T-helper 17 cell (primary cell): ENCODE measurements at regions not wholly inside any gene's neighbourhood (a gene's known extent, or its start where the extent isn't known, plus 50 kb on each side); places are given as distances from the start of the nearest gene placed in this dataset.

Source experiments
- ATAC-seq: fragments of 150-1000 bp; cut with Tn5 transposase; 2 replicates; pipeline ENCODE4 v1.10.0; 2021; ENCODE audit warnings: mild to moderate bottlenecking, moderate library complexity
- DNase-seq, 3 donors: peaks; one replicate each; pipeline versions ENCODE4 v3.0.0 to v3.0.0-alpha.2; 2020 to 2021
- H3K9me3 ChIP-seq: one replicate; pipeline ENCODE4 v1.7.0; 2013; ENCODE audit warnings: low read length, mild to moderate bottlenecking; ENCODE audit not compliant: control insufficient read depth, poor library complexity, severe bottlenecking
- H3K27ac Mint-ChIP-seq: one replicate; pipeline ENCODE4 v1.8.0; 2022; ENCODE audit warnings: mild to moderate bottlenecking, moderate library complexity, mixed read lengths
- H3K27me3 Mint-ChIP-seq: one replicate; pipeline ENCODE4 v1.8.0; 2022; ENCODE audit warnings: mixed read lengths
- H3K36me3 Mint-ChIP-seq: one replicate; pipeline ENCODE4 v1.8.0; 2022; ENCODE audit warnings: low read depth, mixed read lengths
- H3K4me1 Mint-ChIP-seq: one replicate; pipeline ENCODE4 v1.8.0; 2022; ENCODE audit warnings: mild to moderate bottlenecking, mixed read lengths
- H3K4me3 Mint-ChIP-seq: one replicate; pipeline ENCODE4 v1.8.0; 2022; ENCODE audit warnings: mild to moderate bottlenecking, moderate library complexity, mixed read lengths

DNA sequence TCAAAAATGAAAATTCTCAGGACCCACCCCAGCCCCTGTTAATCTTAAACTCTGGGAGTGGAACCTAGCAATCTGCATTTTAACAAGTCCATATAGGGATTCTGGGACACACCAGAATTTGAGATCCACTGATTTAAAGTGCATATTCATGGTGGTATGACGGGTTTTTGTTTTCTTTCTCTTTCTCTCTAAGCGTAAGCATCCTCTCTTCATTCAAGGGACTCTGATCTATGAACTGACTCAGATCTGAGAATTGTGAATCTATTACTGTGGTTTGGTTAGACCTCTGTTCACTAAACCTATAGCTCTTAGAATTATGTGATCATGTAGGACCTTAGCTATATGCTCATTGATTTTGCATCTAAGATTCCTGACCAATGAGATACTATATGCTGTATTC, 565.2 kb downstream of the CCDC171 start:
- DNase-seq, result no peak
- H3K4me1 Mint-ChIP-seq, result no peaks in the 10 kb centered on the region
- H3K27ac Mint-ChIP-seq, result no peak overlapping the region
- H3K9me3 ChIP-seq, result peaks cover 3% of the 10 kb centered on the region
- no peaks in the 10 kb centered on the region for H3K36me3 Mint-ChIP-seq
- no peak overlapping the region for H3K4me3 Mint-ChIP-seq
- H3K27me3 Mint-ChIP-seq, result no peaks in the 10 kb centered on the region
- ATAC-seq, result no peak

DNA sequence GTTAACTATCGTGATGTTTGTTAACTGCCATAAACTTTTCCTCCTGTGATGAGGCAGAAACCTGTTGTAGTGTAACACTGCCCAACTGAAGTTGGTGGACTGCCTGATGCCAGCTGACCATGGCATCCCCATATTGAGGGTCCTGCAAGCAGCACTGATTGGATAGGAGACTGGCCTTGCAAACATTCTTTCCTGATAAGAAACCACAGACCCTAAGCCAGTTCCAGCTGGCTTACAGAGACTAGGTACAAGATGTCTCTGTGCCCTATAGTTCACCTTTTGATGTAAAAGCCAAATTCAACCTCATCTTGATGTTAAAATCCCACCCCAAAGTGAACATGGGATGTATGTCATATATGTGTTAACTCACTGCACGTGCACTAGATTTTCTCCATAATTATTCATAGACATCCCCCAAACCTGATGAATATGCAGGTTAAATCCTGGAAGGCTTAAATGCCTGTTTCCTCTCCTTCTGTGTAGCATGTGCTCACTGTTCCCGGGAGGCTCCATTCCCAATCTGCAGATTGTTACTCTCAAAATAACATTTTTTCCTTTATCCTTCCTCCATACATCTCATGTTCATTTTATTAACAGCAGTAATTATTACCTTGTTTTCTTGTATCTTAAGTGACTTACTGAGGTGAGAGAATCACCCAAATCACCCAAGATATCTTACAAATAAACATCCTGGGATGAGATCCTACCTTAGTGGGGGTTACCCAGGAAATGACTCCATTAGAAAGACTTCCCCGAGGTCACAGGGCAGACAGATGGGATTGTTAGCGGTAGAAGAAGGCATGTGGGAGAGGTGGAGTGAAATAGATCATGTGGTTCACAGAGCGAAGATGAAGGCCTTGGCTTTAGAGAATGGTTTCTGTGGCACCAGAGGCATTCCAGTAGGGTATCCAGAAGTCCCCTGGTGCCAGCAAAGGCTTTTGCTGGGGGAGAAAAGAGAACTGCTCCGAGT, 566.7 kb downstream of the CCDC171 start:
- Mint-ChIP-seq H3K27me3 (no peaks in the 10 kb centered on the region), H3K27ac (no peak overlapping the region), H3K4me1 (no peaks in the 10 kb centered on the region), H3K4me3 (no peak overlapping the region), H3K36me3 (no peaks in the 10 kb centered on the region)
- no peak for DNase-seq
- H3K9me3 ChIP-seq, result peaks cover 3% of the 10 kb centered on the region
- no peak for ATAC-seq

DNA sequence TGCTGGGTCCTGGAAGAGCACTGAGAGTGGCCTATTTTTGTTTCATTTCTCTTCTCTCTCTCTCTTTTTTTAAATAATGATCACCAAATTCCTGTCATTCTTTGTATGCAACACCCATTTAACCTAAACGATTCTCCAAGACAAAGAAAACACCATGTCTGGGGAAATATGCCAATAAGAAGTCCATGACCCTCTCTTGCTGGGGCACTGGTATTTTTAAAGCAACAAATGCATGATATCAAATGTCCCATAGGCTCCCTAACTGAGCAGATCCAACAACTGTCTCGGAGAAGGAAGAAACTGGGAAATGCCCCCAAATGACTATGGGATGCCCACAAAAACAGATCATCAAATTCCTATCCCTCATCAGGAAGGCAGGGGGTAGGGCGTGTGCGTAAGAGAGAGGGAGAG, 567.4 kb downstream of the CCDC171 start:
- H3K4me3 Mint-ChIP-seq, result no peak overlapping the region
- no peaks in the 10 kb centered on the region for H3K36me3 Mint-ChIP-seq
- H3K4me1 Mint-ChIP-seq, result no peaks in the 10 kb centered on the region
- ATAC-seq (no peak), DNase-seq (no peak)
- H3K27ac Mint-ChIP-seq, result no peak overlapping the region
- H3K27me3 Mint-ChIP-seq, result no peaks in the 10 kb centered on the region
- H3K9me3 ChIP-seq, result peaks cover 3% of the 10 kb centered on the region

DNA sequence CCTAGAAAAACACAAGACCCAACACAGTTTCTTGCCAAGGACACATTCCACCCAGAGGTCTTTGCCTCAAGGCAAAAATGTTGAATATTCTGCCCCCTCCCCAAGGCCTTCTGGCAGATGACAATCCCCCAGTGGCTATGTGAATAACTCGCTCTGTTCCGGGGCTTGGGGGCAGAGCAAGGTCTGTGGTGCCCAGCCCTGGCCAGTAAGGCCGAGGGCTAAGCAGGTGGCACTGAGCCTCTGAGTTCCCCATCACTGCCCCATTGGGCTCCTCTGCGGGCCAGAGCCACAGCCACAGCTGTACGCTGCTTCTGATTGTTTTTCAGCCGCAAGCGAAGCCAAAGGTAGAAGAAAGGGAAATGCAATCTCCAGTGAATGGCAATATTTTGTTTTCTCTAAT, 567.9 kb downstream of the CCDC171 start:
- ATAC-seq (no peak), DNase-seq (no peak)
- H3K9me3 ChIP-seq, result peaks cover 3% of the 10 kb centered on the region
- no peak overlapping the region for H3K4me3 Mint-ChIP-seq
- no peaks in the 10 kb centered on the region for H3K36me3 Mint-ChIP-seq
- no peaks in the 10 kb centered on the region for H3K4me1 Mint-ChIP-seq
- H3K27me3 Mint-ChIP-seq, result no peaks in the 10 kb centered on the region
- H3K27ac Mint-ChIP-seq, result no peak overlapping the region

DNA sequence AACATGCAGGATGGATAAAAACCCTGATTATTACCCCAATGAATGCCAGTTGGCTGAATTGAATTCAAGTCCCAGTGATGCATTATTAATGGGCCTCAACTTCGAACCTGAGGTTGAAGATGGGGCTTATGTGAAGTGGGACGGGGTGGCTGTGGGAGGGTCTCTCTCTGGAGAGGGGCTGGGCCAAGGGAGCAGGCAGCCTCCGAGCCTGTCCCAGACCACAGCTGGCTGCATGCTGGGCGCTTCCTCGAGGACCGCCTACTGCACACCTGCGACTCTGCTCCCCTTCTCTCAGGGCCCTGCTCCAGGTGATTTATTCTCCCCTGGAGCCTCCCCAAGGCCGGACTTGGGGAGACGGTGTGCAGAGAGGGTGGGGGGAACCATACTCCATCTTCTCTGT, 568.3 kb downstream of the CCDC171 start:
- Mint-ChIP-seq H3K4me3 (no peak overlapping the region), H3K36me3 (no peaks in the 10 kb centered on the region), H3K27ac (no peak overlapping the region), H3K4me1 (no peaks in the 10 kb centered on the region), H3K27me3 (no peaks in the 10 kb centered on the region)
- ATAC-seq, result no peak
- DNase-seq, result no peak
- peaks cover 3% of the 10 kb centered on the region for H3K9me3 ChIP-seq

DNA sequence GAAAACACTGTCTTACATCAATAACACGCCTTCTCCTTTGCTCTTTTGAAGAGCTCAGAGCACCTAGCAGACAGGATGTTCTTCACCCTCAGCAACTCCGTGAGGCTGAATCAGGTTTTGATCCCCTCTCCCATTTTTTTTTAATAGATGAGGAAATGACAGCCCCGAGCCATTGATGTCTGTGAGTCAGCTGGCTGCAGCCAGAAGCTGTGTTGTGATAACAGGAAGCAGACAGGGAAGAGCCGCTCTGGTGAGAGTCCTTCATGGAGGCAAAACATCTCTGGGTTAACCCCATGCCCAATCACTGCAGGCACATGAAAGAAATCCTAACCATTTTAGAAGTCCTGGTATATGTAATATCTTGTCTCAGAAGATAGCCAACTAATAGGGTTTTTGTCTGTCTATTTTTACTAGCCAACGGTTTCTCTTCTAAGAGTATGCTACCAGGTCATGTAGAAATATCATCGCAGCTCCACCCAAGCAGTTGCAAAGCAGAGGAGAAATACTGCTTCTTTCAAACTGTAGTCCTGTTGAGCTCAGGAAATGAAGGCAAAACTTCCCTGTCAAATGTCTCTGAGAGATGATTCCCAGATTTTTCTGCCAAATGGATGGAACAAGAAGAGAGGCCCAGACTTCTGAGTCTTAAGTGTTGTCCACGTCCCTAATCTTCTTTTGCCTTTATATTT, 568.9 kb downstream of the CCDC171 start:
- Mint-ChIP-seq H3K4me3 (no peak overlapping the region), H3K27ac (no peak overlapping the region), H3K36me3 (no peaks in the 10 kb centered on the region), H3K27me3 (no peaks in the 10 kb centered on the region), H3K4me1 (no peaks in the 10 kb centered on the region)
- ATAC-seq (no peak), DNase-seq (no peak)
- peaks cover 3% of the 10 kb centered on the region for H3K9me3 ChIP-seq

DNA sequence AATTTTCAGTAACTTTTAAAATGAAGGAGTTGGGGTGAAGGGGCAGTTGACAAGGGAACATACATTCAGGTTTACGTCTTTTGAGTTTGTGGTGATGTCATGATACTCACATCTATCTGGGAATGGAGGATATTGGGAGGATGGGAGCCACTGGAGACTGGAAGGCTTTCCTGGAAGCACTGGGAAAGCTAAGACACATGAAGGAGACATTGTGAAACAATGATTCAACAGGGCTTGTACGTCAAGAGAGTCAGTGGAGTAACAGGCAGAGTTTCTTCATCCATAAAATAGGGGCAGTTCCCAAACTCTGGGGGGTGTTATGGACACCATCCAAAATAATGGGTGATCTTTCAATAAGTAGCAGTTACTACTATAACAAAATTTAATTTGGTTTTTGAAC, 572.8 kb downstream of the CCDC171 start:
- Mint-ChIP-seq H3K4me3 (no peak overlapping the region), H3K27ac (no peak overlapping the region), H3K4me1 (no peaks in the 10 kb centered on the region), H3K36me3 (no peaks in the 10 kb centered on the region), H3K27me3 (no peaks in the 10 kb centered on the region)
- ATAC-seq (no peak), DNase-seq (no peak)
- no peaks in the 10 kb centered on the region for H3K9me3 ChIP-seq

DNA sequence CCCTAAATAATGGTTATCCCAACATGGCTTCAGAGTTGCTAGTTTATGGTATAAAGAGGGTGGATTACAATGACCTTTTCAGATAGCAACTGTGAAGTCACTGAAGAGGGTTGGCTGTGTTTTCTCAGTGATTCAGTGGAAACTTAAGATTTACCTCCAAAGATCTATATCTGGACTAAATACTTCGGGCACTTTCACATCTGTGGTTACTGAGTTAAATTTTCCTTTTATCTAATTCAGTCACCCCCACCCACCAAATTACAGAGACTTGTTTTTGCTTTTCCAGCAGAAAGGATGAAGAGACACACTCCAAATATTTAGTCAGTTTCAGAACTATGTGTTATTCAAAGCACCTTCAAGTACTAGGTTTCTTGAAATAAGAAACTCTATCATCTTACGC, 573.2 kb downstream of the CCDC171 start:
- no peak for DNase-seq
- no peaks in the 10 kb centered on the region for H3K27me3 Mint-ChIP-seq
- no peaks in the 10 kb centered on the region for H3K9me3 ChIP-seq
- no peak for ATAC-seq
- H3K4me1 Mint-ChIP-seq, result no peaks in the 10 kb centered on the region
- no peaks in the 10 kb centered on the region for H3K36me3 Mint-ChIP-seq
- no peak overlapping the region for H3K4me3 Mint-ChIP-seq
- H3K27ac Mint-ChIP-seq, result no peak overlapping the region

DNA sequence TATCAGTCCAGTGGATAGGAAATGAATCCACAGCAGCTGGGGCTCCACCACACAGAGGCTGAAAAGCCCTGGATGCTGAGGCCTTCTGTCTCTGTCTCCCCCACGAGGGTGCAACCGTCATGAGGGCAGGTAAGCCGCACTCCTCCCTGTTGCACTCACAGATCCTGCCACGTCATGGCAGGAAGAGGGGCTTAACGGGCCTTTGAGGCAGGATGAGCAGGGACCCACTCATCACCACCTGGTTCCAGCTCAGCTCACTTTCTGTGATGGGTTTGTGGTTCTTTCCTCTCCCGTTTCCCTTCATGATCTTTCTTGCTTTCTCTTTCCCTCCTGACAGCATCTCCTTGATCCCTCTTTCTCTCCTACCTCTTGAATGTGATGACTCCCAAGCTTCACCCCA, 575.2 kb downstream of the CCDC171 start:
- H3K4me3 Mint-ChIP-seq, result no peak overlapping the region
- ATAC-seq (no peak), DNase-seq (no peak)
- no peak overlapping the region for H3K27ac Mint-ChIP-seq
- H3K4me1 Mint-ChIP-seq, result no peaks in the 10 kb centered on the region
- H3K36me3 Mint-ChIP-seq, result no peaks in the 10 kb centered on the region
- no peaks in the 10 kb centered on the region for H3K9me3 ChIP-seq
- H3K27me3 Mint-ChIP-seq, result no peaks in the 10 kb centered on the region

DNA sequence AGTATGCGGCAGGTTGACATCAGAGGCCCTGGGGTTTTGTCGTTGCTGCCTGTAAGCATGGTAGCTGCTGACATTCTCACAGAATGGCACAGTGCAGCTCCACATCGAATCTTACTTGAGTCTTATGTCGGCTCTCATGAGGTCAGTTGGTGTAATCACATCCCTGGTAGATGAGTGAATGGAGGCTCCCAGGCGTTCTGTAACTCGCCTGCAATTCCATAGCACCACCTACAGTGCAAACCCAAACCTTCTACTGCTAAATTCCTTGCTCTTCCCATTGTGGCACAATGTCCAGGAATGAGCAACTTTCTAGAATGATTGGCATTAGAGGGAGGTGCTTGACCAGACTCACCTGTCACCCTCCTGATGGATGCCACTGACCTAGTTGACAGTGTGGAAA, 578.4 kb downstream of the CCDC171 start:
- H3K4me1 Mint-ChIP-seq, result no peaks in the 10 kb centered on the region
- ATAC-seq (no peak), DNase-seq (no peak)
- H3K27ac Mint-ChIP-seq, result no peak overlapping the region
- no peak overlapping the region for H3K4me3 Mint-ChIP-seq
- H3K9me3 ChIP-seq, result no peaks in the 10 kb centered on the region
- peaks cover 6% of the 10 kb centered on the region for H3K27me3 Mint-ChIP-seq
- H3K36me3 Mint-ChIP-seq, result no peaks in the 10 kb centered on the region

DNA sequence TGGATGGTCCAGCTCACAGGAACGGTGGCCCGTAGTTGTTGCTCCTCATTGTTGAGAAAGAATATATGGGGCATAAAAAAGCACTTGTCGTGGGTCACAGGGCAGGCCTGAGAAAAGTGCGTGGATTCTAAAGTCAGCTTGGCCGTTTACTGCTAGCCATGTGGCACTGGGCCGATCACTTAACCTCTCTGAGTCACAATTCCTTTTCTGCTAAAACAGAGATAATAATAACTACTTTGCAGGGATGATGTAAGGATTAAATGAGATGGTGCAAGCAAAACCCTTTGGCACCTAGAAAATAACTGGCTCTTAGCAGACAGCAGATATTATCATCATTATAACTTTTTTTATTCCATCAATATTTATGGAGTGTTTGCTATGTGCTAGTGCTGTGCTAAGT, 579.7 kb downstream of the CCDC171 start:
- Mint-ChIP-seq H3K4me3 (no peak overlapping the region), H3K27ac (no peak overlapping the region), H3K4me1 (no peaks in the 10 kb centered on the region), H3K36me3 (no peaks in the 10 kb centered on the region), H3K27me3 (peaks cover 6% of the 10 kb centered on the region)
- DNase-seq, result no peak
- ATAC-seq, result no peak
- no peaks in the 10 kb centered on the region for H3K9me3 ChIP-seq

DNA sequence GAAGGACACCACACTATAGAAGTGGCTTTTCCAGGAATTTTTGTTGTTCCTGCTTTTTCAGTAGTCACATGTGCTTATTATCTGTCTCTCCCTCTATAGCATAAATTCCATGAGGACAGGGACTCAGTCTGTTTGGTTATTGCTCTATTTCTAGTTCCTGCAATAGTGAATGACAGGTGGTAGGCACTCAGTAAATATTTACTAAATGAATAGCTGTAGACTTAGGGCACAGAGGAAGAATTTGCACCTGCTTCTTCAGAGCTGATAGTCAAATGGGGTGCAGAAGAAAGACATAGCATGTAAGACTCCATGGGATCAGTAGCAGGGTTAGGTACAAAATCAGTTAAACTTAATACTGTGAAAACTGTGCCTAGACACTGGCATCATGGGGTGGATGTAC, 580.2 kb downstream of the CCDC171 start:
- ATAC-seq (no peak), DNase-seq (no peak)
- H3K9me3 ChIP-seq, result no peaks in the 10 kb centered on the region
- Mint-ChIP-seq H3K27me3 (peaks cover 6% of the 10 kb centered on the region), H3K27ac (no peak overlapping the region), H3K4me1 (no peaks in the 10 kb centered on the region), H3K4me3 (no peak overlapping the region), H3K36me3 (no peaks in the 10 kb centered on the region)

DNA sequence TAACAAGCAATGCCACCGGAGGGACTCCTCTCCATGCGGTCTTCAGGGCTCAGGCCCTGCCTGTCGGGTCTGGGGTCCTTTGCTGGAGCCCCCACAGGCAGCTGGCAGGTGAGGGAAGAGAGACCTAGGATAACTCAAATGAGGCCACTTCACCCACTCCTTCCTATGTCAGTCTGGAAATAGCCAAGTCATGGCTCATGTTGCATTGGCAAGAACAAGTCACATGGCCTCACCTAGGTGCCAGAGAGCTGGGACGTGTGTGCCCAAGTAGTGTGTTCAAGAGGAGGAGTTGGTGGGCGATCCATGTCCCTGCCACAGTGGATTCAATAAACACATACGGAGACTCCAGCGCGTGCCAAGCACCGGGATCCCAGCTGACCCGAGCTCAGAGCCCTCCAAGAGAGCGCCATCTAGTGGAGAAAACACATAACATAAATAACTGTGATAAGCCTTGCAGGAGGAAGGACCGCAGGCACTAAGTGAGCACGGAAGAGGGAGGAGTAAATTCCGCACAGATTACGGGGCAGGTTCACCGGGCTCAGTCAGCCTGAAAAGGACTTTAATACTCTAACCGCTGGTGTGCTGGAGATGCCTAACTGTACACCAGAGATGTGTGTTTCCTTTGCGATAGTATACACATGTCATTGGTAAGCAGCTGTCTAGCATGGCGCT, 580.8 kb downstream of the CCDC171 start:
- no peaks in the 10 kb centered on the region for H3K4me1 Mint-ChIP-seq
- H3K27me3 Mint-ChIP-seq, result peaks cover 6% of the 10 kb centered on the region
- H3K27ac Mint-ChIP-seq, result no peak overlapping the region
- DNase-seq (no peak), ATAC-seq (no peak)
- no peaks in the 10 kb centered on the region for H3K36me3 Mint-ChIP-seq
- no peaks in the 10 kb centered on the region for H3K9me3 ChIP-seq
- H3K4me3 Mint-ChIP-seq, result no peak overlapping the region
